GM18858 (cell line): ENCODE measurements at regions not wholly inside any gene's neighbourhood (a gene's known extent, or its start where the extent isn't known, plus 50 kb on each side); places are given as distances from the start of the nearest gene placed in this dataset.

Experiments used
- ATAC-seq: cut with Tn5 transposase; IDR thresholded peaks from one replicate; pipeline ENCODE4 v1.9.1; 2021; ENCODE audit not compliant: unreplicated experiment

DNA sequence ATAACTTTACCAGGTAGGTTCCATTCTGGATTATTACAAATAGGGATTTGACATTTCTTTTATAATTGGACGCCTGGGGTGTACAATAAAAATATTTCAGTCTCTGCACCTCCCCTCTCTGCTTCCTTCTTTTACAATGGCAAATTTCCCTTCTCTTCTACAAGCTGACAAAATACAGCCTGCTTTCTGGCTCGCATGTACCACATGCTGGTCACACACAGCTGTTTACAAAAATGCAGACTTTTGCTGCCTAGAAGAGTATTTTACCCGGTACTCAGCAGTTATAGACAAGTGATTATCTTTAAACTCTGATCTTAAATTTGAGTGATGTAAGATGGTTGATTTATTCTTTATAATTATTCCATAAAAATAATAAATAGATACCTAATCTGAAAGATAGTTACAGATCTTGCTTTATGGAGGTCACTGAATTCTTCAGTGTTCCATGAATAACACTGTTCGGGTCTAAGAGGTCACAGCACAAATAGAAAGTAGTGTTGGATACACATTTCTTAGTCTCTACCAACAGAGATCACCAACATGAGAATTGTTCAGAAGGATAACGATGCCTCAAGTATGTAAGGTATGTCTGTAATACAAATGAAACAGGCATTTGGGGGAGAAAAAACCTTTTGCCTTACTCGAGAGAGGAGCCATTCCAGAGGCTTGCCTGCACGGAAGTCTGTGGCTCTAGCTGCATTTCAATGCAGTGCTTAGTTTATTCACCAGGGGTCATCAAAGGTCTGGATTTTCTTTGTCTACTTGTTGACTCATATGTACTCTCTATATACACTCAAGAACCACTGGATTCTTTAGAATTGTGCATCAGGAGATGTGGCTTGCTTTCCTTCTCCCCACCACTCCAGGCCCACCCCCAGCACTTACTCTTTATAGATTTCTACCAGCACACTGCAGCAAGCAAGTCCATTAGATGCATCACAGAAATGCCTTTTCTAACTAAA, 206.6 kb upstream of the RFX3 start:
- peak; percentile 93 for ATAC-seq

- peak; percentile 29 for ATAC-seq
Measured at GRCh38 chr9:3730511-3730922, 204.7 kb upstream of the RFX3 start.

DNA sequence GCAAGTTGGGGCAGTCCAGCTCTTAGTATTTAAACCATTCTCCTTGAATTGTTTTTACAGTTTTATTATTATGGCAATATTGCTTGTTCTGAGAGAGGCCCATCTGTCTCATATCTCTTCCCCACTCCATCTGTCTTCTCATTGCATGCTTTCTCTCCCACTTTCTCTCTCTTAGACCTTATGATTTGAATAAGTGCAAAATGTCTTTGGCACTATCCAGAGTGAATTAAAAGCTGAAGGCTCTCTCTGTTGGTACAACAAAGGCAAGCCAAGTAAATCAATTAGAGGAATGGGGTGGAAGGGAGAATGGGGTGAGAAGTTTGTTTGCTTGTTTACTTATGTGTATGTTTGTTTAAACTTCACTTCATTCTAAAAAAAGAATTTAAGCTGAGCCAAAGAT, 195.3 kb upstream of the RFX3 start:
- ATAC-seq: no peak

DNA sequence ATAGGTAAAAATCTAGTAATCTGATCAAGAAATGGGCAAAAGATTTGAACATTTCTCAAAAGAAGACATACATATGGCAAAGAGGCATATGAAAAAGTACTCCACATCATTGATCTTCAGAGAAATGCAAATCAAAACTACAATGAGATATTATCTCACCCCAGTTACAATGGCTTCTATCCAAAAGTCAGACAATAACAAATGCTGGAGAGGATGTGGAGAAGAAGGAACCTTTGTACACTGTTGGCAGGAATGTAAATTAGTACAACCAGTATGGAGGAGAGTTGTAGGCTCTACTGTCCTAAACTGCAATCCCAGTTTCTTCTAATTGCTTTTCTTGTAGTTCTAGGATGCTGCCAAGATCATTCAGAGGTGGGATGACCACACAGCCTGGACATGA, 193.5 kb upstream of the RFX3 start:
- ATAC-seq: no peak

- no peak for ATAC-seq
Measured at GRCh38 chr9:3716415-3716814, 190.6 kb upstream of the RFX3 start.

DNA sequence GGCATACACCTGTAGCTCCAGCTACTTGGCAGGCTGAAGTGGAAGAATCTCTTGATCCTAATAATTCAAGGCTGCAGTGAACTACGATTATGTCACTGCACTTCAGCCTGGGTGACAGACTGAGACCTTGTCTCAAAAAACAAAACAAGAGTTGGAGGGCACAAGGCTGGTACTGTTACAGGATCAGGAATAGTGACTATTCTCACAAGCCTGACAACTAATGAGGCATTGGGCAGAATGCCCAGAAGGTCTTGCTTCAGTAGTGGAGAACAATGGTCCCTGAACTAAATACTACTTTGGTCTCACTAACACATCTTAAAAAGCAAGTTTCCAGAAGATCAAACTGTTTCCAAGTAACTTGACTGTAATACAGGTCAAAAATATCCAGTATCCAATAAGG, 182.9 kb upstream of the RFX3 start:
- ATAC-seq: no peak

- no peak for ATAC-seq
Measured at GRCh38 chr9:3704890-3705289, 179.1 kb upstream of the RFX3 start.

- no peak for ATAC-seq
Measured at GRCh38 chr9:3700772-3701171, 175.0 kb upstream of the RFX3 start.

DNA sequence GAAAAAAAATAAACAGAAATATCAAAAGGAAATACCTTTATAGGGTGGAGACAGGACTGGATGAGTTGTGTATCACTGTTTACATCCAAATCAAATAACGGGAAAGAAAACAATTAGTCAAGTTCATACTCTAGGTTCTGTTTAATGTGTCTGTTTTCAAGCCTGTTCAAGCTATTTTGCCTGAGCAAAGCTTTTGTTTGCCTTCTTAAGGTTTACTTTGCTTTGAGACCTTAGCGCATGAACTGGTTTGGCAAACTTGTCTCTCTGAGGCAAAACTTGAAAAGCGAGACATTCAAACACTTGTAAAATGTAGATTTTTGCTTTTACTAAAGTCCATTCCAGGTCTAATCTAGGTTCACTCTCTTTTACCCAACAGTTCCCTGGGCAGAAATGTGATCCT, 174.1 kb upstream of the RFX3 start:
- ATAC-seq: no peak

DNA sequence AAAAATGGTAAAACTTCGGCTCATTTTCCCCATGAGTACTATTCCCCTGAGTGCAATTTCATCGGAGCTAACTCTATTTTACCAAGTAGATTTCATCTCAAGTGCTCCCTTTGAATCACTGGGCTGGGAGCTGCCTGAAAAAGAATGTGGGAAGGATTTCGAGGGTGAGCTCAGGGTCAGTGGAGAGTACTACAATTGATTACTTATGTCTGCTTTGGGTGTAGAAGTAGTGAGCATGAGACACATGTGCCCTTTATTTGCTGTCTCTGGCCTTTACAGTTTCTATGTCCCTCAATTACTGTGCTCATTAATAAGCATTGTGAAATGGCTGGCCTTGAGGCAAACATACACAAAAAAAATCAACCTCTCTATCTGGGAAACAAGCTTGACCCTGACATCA, 172.7 kb upstream of the RFX3 start:
- ATAC-seq: no peak

- ATAC-seq: no peak
Measured at GRCh38 chr9:3698076-3698475, 172.3 kb upstream of the RFX3 start.

DNA sequence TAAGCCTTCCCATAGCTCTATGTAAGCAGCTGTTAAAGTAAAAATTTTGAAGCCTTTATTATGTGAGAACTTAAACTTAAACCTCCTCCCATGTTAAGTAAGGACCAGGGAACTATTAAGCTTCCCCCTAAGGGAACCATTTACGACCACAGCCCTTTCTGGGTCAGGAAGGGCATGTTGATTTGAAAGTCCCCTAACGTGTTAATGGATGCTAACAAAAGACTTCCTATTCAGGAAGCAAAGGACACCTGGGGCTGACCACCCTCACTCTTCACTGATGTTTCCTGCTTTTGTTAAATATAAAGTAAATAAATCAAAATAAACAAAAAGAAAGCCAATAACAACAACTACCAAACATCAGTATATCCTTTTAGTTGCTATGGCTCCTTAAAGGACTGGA, 170.6 kb upstream of the RFX3 start:
- no peak for ATAC-seq

DNA sequence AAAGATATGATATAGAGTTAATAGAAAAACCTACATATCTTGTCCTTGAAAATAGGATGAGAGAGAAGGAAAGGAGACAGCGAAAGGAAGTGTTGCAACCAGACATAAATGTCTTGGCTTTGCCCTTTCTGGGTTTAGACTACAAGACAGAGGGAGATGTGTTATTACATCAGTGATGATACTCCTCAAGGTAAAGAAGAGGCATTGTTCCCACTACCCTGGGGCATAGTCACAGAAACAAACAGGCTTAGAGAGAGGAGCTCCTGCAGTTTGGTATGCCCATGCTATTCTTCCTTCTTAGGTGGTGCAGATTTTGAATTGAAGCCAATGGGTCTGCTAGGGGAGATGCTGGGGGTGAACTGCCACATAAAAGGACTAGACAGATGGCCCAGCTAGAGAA, 166.8 kb upstream of the RFX3 start:
- no peak for ATAC-seq

GRCh38 chr9:3689555-3689954, 163.8 kb upstream of the RFX3 start:
- no peak for ATAC-seq

GRCh38 chr9:3687145-3687544, 161.3 kb upstream of the RFX3 start:
- no peak for ATAC-seq

DNA sequence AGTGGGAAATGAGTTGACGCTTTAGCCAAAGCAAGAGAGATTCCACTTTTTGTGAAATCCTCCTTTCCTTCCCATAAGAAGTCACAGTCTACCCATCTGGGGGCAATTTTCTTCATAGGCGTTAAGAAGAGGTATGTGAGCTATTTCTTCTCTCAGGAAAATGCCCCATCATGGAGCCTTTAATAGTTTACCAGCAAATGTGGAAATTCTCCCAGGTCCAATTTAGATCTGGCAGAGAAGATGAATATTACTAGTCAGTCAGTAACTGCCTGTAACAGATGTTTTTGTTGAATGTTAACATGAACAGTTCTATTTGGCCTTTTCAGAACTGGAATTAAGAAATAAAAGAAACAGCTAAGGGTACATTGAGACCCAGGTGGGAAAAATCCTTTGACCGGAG, 156.4 kb upstream of the RFX3 start:
- no peak for ATAC-seq

DNA sequence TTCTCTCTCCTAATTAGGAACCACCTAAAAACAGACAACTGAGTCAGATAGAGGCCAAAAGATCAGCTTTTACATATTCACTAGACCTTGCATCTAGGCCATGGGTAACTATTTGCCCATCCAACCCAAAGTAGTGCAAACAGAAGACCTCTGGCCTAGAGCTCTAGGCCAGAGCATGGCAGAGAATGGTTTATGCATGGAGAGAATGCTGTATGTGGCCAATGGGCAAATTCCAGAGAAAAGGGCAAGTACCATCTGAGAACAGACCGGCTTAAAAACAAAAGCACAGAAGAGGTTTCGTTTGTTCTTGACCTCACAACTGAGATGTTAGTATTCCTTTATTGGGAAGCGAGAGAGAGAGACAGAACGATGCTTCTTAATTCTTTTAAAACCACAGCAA, 151.7 kb upstream of the RFX3 start:
- no peak for ATAC-seq

- ATAC-seq: no peak
Measured at GRCh38 chr9:3676766-3677165, 151.0 kb upstream of the RFX3 start.

- ATAC-seq: no peak
Measured at GRCh38 chr9:3675946-3676345, 150.1 kb upstream of the RFX3 start.

GRCh38 chr9:3674561-3674960, 148.8 kb upstream of the RFX3 start:
- no peak for ATAC-seq

GRCh38 chr9:3672399-3672798, 146.6 kb upstream of the RFX3 start:
- ATAC-seq: no peak

GRCh38 chr9:3664044-3664443, 138.2 kb upstream of the RFX3 start:
- ATAC-seq: no peak

GRCh38 chr9:3662671-3663070, 136.9 kb upstream of the RFX3 start:
- ATAC-seq: no peak
